A673 (cell line): ENCODE measurements at regions not wholly inside any gene's neighbourhood (a gene's known extent, or its start where the extent isn't known, plus 50 kb on each side); places are given as distances from the start of the nearest gene placed in this dataset.

Experiments
- BruUV-seq: library from RNA; stranded (reverse); fragments of 400-500 nt; replicated peaks from 2 replicates; lab custom pipeline; 2021; lab: Mats Ljungman, UMichigan
- CTCF ChIA-PET: fragments of 300-600 bp; sonication (Branson Sonifier 250); formaldehyde crosslinking; loops from one replicate; lab custom pipeline; 2022; ENCODE audit warnings: antibody characterized with exemption; lab: Charles Lee
- POLR2A ChIA-PET: fragments of 300-600 bp; sonication (Branson Sonifier 250); formaldehyde crosslinking; loops from one replicate; lab custom pipeline; 2022; ENCODE audit warnings: antibody characterized with exemption; ENCODE audit not compliant: low non-redundant PET; lab: Charles Lee
- DNase-seq: peaks from one replicate; pipeline ENCODE4 v3.0.0-alpha.2; 2015; ENCODE audit warnings: low spot score
- H3K27ac ChIP-seq: fragments of 200-600 bp; sonication (generic); 2 replicates; pipeline ENCODE4 v1.5.1; 2016; ENCODE audit warnings: mixed run types, low read depth, mild to moderate bottlenecking, mixed read lengths, antibody characterized with exemption, low read length; ENCODE audit not compliant: poor library complexity, severe bottlenecking
- H3K27me3 ChIP-seq: fragments of 200-600 bp; sonication (generic); replicated peaks from 2 replicates; pipeline ENCODE4 v1.6.1; 2017; ENCODE audit warnings: mixed run types, low read depth, mild to moderate bottlenecking, mixed read lengths, antibody characterized with exemption, low read length; ENCODE audit not compliant: insufficient read depth, poor library complexity
- H3K36me3 ChIP-seq: fragments of 200-600 bp; sonication (generic); 2 replicates; pipeline ENCODE4 v1.6.1; 2016; ENCODE audit warnings: mixed run types, mild to moderate bottlenecking, mixed read lengths, antibody characterized with exemption, low read length; ENCODE audit not compliant: insufficient read depth, poor library complexity, severe bottlenecking
- H3K4me1 ChIP-seq: fragments of 200-600 bp; sonication (generic); 2 replicates; pipeline ENCODE4 v1.6.1; 2017; ENCODE audit warnings: mixed run types, mild to moderate bottlenecking, mixed read lengths, antibody characterized with exemption, low read length; ENCODE audit not compliant: insufficient read depth, poor library complexity, severe bottlenecking
- H3K4me3 ChIP-seq: fragments of 200-600 bp; sonication (generic); 2 replicates; pipeline ENCODE4 v1.5.1; 2016; ENCODE audit warnings: low read depth, mixed run types, mild to moderate bottlenecking, mixed read lengths, low read length; ENCODE audit not compliant: poor library complexity, severe bottlenecking
- H3K9me3 ChIP-seq: fragments of 200-600 bp; sonication (generic); 2 replicates; pipeline ENCODE4 v1.6.1; 2016; ENCODE audit warnings: mixed run types, low read depth, mild to moderate bottlenecking, mixed read lengths, antibody characterized with exemption, low read length; ENCODE audit not compliant: poor library complexity, severe bottlenecking
- CTCF ChIP-seq: fragments of 300-800, 200-600 bp; sonication (generic); conservative IDR thresholded peaks from 2 replicates; pipeline ENCODE4 v1.5.1; 2017; ENCODE audit warnings: low read depth, mild to moderate bottlenecking, antibody characterized with exemption, low read length, moderate library complexity, mixed read lengths
- EZH2 ChIP-seq: fragments of 200-600 bp; sonication (generic); IDR thresholded peaks from 2 replicates; pipeline ENCODE4 v1.6.1; 2017; ENCODE audit warnings: borderline replicate concordance, low read depth, mild to moderate bottlenecking, mixed read lengths, antibody characterized with exemption, low read length; ENCODE audit not compliant: poor library complexity, severe bottlenecking
- intact Hi-C: fragments of 100-400 bp; cut with micrococcal nuclease; formaldehyde crosslinking; loops from one replicate; pipeline ENCODE4 v1.10.0; 2022; ENCODE audit not compliant: unreplicated experiment

- Histone ChIP-seq H3K4me3 (no peak overlapping the region), H3K4me1 (no peaks in the 10 kb centered on the region), H3K27me3 (no peaks in the 10 kb centered on the region), H3K9me3 (no peaks in the 10 kb centered on the region), H3K36me3 (no peaks in the 10 kb centered on the region), H3K27ac (no peak overlapping the region)
- ChIA-PET POLR2A (no interaction called here), CTCF (no interaction called here)
- TF ChIP-seq CTCF (no peak), EZH2 (no peak)
- intact Hi-C loops: no loop called here
- no TSS peak for BruUV-seq
- DNase-seq: no peak
These were observed 88.4 kb upstream of the LANCL2 start for GRCh38 chr7:55276572-55277295.

GRCh38 chr7:55277916-55278315 is 87.2 kb upstream of the LANCL2 start:
- no peaks in the 10 kb centered on the region for H3K36me3 ChIP-seq
- H3K9me3 ChIP-seq: no peaks in the 10 kb centered on the region
- CTCF ChIA-PET: no interaction called here
- POLR2A ChIA-PET: no interaction called here
- no peak overlapping the region for H3K27ac ChIP-seq
- H3K4me1 ChIP-seq: no peaks in the 10 kb centered on the region
- no TSS peak for BruUV-seq
- TF ChIP-seq CTCF: no peak
- TF ChIP-seq EZH2: no peak
- no peaks in the 10 kb centered on the region for H3K27me3 ChIP-seq
- no peak overlapping the region for H3K4me3 ChIP-seq
- intact Hi-C loops: no loop called here
- no peak for DNase-seq

- CTCF ChIA-PET: no interaction called here
- Histone ChIP-seq H3K27ac (no peak overlapping the region), H3K4me3 (no peak overlapping the region), H3K9me3 (no peaks in the 10 kb centered on the region), H3K4me1 (no peaks in the 10 kb centered on the region), H3K36me3 (no peaks in the 10 kb centered on the region), H3K27me3 (no peaks in the 10 kb centered on the region)
- intact Hi-C loops: no loop called here
- DNase-seq: no peak
- TF ChIP-seq EZH2: no peak
- no peak for TF ChIP-seq CTCF
- BruUV-seq: no TSS peak
- POLR2A ChIA-PET: no interaction called here
These were observed 86.8 kb upstream of the LANCL2 start for GRCh38 chr7:55278321-55278720.
